ENCODE measurements at regions not wholly inside any gene's neighbourhood (a gene's known extent, or its start where the extent isn't known, plus 50 kb on each side); places are given as distances from the start of the nearest gene placed in this dataset.

DNA sequence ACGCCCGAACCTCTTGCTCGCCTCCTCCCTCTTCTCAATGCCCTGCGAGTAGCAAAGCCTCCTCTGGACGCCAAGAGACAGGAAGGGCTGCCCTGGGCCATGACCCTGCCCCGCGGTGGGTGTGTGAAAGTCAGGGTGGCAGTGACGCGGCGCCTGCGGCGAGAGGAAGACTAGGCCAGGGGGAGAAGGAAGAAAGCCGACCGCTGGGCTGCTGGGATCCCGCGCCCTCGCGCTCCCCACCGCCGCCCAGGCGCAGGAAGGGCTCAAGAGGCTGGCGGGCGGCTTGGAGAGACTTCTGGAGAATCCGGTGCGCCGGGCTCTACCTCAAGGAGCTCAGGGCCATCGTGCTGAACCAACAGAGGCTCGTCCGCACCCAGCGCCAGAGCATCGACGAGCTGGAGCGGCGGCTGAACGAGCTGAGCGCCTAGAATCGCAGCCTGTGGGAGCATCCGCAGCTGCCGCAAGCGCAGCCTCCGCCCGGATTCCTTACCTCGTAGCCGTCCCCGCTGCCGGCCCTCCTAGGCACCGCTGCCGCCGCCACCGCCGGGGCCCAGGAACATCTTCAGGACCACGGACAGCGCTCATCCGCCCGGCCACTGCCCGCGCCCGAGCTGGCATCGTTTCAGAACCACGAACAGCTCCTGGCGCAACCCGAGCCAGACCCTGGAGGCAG is 105.0 kb upstream of the PRB2 start:
- H3K27ac Mint-ChIP-seq (ENCODE audit: low read depth, unreplicated experiment): no peak overlapping the region
- BruUV-seq (replicated peaks): no TSS peak
- TF ChIP-seq, protein P1, sequence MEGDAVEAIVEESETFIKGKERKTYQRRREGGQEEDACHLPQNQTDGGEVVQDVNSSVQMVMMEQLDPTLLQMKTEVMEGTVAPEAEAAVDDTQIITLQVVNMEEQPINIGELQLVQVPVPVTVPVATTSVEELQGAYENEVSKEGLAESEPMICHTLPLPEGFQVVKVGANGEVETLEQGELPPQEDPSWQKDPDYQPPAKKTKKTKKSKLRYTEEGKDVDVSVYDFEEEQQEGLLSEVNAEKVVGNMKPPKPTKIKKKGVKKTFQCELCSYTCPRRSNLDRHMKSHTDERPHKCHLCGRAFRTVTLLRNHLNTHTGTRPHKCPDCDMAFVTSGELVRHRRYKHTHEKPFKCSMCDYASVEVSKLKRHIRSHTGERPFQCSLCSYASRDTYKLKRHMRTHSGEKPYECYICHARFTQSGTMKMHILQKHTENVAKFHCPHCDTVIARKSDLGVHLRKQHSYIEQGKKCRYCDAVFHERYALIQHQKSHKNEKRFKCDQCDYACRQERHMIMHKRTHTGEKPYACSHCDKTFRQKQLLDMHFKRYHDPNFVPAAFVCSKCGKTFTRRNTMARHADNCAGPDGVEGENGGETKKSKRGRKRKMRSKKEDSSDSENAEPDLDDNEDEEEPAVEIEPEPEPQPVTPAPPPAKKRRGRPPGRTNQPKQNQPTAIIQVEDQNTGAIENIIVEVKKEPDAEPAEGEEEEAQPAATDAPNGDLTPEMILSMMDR (IDR thresholded peaks at IDR 0.05; ENCODE audit: unreplicated experiment): no peak

DNA sequence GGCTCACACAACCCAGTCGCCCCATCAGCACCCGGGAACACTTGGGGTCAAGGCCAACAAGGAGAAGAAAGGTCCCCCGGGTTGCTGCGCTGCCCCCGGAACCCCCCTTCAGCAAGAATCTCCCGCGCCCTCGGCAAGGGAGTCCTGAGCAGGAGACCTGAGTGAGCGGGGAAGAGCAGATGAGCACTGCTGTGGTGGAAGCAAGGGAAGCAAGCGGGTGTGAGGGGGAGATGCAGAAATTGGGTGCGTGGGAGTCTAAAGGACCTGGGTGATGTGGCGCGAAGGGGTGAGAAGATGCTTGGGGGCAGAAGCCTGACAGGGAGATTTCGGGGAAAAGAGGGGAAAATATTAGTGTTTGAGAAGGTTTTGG is 105.5 kb upstream of the PRB2 start:
- Mint-ChIP-seq H3K9me3 (ENCODE audit: unreplicated experiment) (peaks cover 12% of the 10 kb centered on the region), H3K4me3 (ENCODE audit: unreplicated experiment) (no peak overlapping the region), H3K36me3 (ENCODE audit: insufficient read depth, unreplicated experiment) (peaks cover 7% of the 10 kb centered on the region), H3K27ac (ENCODE audit: low read depth, unreplicated experiment) (no peak overlapping the region), H3K4me1 (ENCODE audit: insufficient read depth, unreplicated experiment) (no peaks in the 10 kb centered on the region), H3K27me3 (ENCODE audit: insufficient read depth, unreplicated experiment) (peaks cover 68% of the 10 kb centered on the region)
- ChIA-PET POLR2A (no interaction called here), CTCF (interaction anchor here (0.5 to 1.5 kb wide), 2 partner anchors 272 to 297 kb away, joined by 4 to 5 read pairs; no protein-coding TSS in a partner anchor)
- intact Hi-C loops (cut with micrococcal nuclease): no loop called here
- no TSS peak for BruUV-seq (replicated peaks)
- TF ChIP-seq, protein P1 (IDR thresholded peaks at IDR 0.05; ENCODE audit: unreplicated experiment): no peak
- no peak for DNase-seq (ENCODE audit: unreplicated experiment)

More for the DNA sequence above, 105.0 kb upstream of the PRB2 start:
- Mint-ChIP-seq H3K9me3 (ENCODE audit: unreplicated experiment) (peaks cover 12% of the 10 kb centered on the region), H3K4me3 (ENCODE audit: unreplicated experiment) (no peak overlapping the region), H3K36me3 (ENCODE audit: insufficient read depth, unreplicated experiment) (peaks cover 7% of the 10 kb centered on the region), H3K4me1 (ENCODE audit: insufficient read depth, unreplicated experiment) (no peaks in the 10 kb centered on the region), H3K27me3 (ENCODE audit: insufficient read depth, unreplicated experiment) (peaks cover 68% of the 10 kb centered on the region)
- ChIA-PET CTCF (interaction anchor here (0.5 to 0.8 kb wide), 4 partner anchors 13 to 1285 kb away, joined by 3 to 4 read pairs (median 3); no protein-coding TSS in a partner anchor), POLR2A (interaction anchor here (0.5 kb wide), 1 partner anchor 141 kb away, joined by 3 read pairs; no protein-coding TSS in a partner anchor)
- intact Hi-C loops (cut with micrococcal nuclease): no loop called here
- peak; percentile 48 for DNase-seq (ENCODE audit: unreplicated experiment)

DNA sequence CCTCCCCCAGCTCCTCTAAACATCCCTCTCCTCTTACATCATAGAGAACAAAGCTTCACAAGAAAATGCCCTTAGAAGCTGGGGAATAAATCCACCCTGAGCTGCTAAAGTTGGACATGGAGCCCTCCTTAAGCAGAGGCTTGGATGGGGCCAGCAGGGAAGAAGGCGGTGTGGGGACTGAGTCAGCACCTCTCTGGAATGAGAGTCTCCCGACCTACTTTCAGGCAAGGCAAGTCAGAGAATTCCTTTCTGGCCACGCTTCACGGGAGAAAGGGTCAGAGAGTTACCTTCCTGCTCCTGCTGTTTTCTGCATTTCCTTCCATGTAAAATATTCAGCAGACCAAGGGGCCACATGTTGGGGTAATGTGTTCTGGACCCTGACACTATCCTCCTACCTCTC is 113.3 kb upstream of the PRB2 start:
- Mint-ChIP-seq H3K36me3 (ENCODE audit: insufficient read depth, unreplicated experiment) (peaks cover 6% of the 10 kb centered on the region), H3K9me3 (ENCODE audit: unreplicated experiment) (no peaks in the 10 kb centered on the region), H3K4me3 (ENCODE audit: unreplicated experiment) (no peak overlapping the region), H3K27ac (ENCODE audit: low read depth, unreplicated experiment) (no peak overlapping the region), H3K4me1 (ENCODE audit: insufficient read depth, unreplicated experiment) (no peaks in the 10 kb centered on the region), H3K27me3 (ENCODE audit: insufficient read depth, unreplicated experiment) (peaks cover 80% of the 10 kb centered on the region)
- intact Hi-C loops (cut with micrococcal nuclease): no loop called here
- TF ChIP-seq, protein P1 (IDR thresholded peaks at IDR 0.05; ENCODE audit: unreplicated experiment): no peak
- BruUV-seq (replicated peaks): no TSS peak
- POLR2A ChIA-PET: no interaction called here
- DNase-seq (ENCODE audit: unreplicated experiment): no peak
- CTCF ChIA-PET: interaction anchor here (1.1 to 1.2 kb wide), 3 partner anchors 11 to 746 kb away, joined by 3 read pairs; no protein-coding TSS in a partner anchor

DNA sequence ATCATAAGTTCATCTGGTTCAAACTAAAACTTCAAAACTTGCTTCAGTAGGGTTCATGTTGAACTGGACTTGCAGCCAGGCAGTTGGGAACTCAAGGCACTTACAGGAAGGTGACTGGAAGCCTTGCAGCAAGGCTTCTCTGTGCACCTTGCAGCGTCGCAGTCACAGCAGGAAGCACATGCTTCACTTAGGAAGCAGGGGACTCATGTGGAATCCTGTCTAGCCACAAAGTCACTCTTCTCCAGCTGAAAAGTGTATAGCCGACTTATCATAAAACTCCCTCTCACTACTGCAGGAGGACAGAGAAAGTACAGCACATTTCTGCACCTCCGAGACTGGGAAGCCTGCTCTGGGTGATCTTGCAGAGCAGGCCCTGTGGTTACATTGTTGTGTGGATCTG is 114.0 kb upstream of the PRB2 start:
- Mint-ChIP-seq H3K27me3 (ENCODE audit: insufficient read depth, unreplicated experiment) (peaks cover 80% of the 10 kb centered on the region), H3K4me1 (ENCODE audit: insufficient read depth, unreplicated experiment) (no peaks in the 10 kb centered on the region), H3K27ac (ENCODE audit: low read depth, unreplicated experiment) (no peak overlapping the region), H3K4me3 (ENCODE audit: unreplicated experiment) (no peak overlapping the region), H3K9me3 (ENCODE audit: unreplicated experiment) (no peaks in the 10 kb centered on the region), H3K36me3 (ENCODE audit: insufficient read depth, unreplicated experiment) (peaks cover 6% of the 10 kb centered on the region)
- intact Hi-C loops (cut with micrococcal nuclease): no loop called here
- ChIA-PET POLR2A (no interaction called here), CTCF (interaction anchor here (0.7 to 1.1 kb wide), 2 partner anchors 23 to 109 kb away, joined by 3 read pairs; no protein-coding TSS in a partner anchor)
- BruUV-seq (replicated peaks): no TSS peak
- TF ChIP-seq, protein P1 (IDR thresholded peaks at IDR 0.05; ENCODE audit: unreplicated experiment): no peak
- DNase-seq (ENCODE audit: unreplicated experiment): no peak
